ENCODE measurements at regions not wholly inside any gene's neighbourhood (a gene's known extent, or its start where the extent isn't known, plus 50 kb on each side); places are given as distances from the start of the nearest gene placed in this dataset.

GRCh38 chr7:22921386-22922086, 92.4 kb downstream of the HYCC1 start:
- no peak for DNase-seq (ENCODE audit: extremely low read depth in 1 of 11, low read depth in 9 of 11, low spot score in 4 of 11)

GRCh38 chr7:22920672-22921071, 93.3 kb downstream of the HYCC1 start:
- no peak for DNase-seq (ENCODE audit: extremely low read depth in 1 of 11, low read depth in 9 of 11, low spot score in 4 of 11)

GRCh38 chr7:22913158-22913557, 90.5 kb upstream of the TOMM7 start:
- DNase-seq (ENCODE audit: extremely low read depth in 1 of 11, low read depth in 9 of 11, low spot score in 4 of 11), result no peak

- DNase-seq (ENCODE audit: extremely low read depth in 1 of 11, low read depth in 9 of 11, low spot score in 4 of 11), result no peak
Observed at GRCh38 chr7:22911889-22912288, 89.2 kb upstream of the TOMM7 start.

- no peak for DNase-seq (ENCODE audit: extremely low read depth in 1 of 11, low read depth in 9 of 11, low spot score in 4 of 11)
Observed at GRCh38 chr7:22909917-22910316, 87.3 kb upstream of the TOMM7 start.

- DNase-seq (ENCODE audit: extremely low read depth in 1 of 11, low read depth in 9 of 11, low spot score in 4 of 11), result no peak
Observed at GRCh38 chr7:22907805-22908204, 85.2 kb upstream of the TOMM7 start.

- DNase-seq (ENCODE audit: extremely low read depth in 1 of 11, low read depth in 9 of 11, low spot score in 4 of 11), result no peak
Observed at GRCh38 chr7:22900784-22901183, 78.1 kb upstream of the TOMM7 start.

GRCh38 chr7:22900101-22900500, 77.5 kb upstream of the TOMM7 start:
- no peak for DNase-seq (ENCODE audit: extremely low read depth in 1 of 11, low read depth in 9 of 11, low spot score in 4 of 11)

- DNase-seq (ENCODE audit: extremely low read depth in 1 of 11, low read depth in 9 of 11, low spot score in 4 of 11), result no peak
Observed at GRCh38 chr7:22896917-22897316, 74.3 kb upstream of the TOMM7 start.

GRCh38 chr7:22895828-22896165, 73.1 kb upstream of the TOMM7 start:
- no peak for DNase-seq (ENCODE audit: extremely low read depth in 1 of 11, low read depth in 9 of 11, low spot score in 4 of 11)

- DNase-seq (ENCODE audit: extremely low read depth in 1 of 11, low read depth in 9 of 11, low spot score in 4 of 11), result no peak
Observed at GRCh38 chr7:22895140-22895827, 72.6 kb upstream of the TOMM7 start.

- no peak for DNase-seq (ENCODE audit: extremely low read depth in 1 of 11, low read depth in 9 of 11, low spot score in 4 of 11)
Observed at GRCh38 chr7:22894546-22894945, 71.9 kb upstream of the TOMM7 start.

- no peak for DNase-seq (ENCODE audit: extremely low read depth in 1 of 11, low read depth in 9 of 11, low spot score in 4 of 11)
Observed at GRCh38 chr7:22890773-22891172, 68.1 kb upstream of the TOMM7 start.

- no peak for DNase-seq (ENCODE audit: extremely low read depth in 1 of 11, low read depth in 9 of 11, low spot score in 4 of 11)
Observed at GRCh38 chr7:22885797-22886261, 63.2 kb upstream of the TOMM7 start.

- no peak for DNase-seq (ENCODE audit: extremely low read depth in 1 of 11, low read depth in 9 of 11, low spot score in 4 of 11)
Observed at GRCh38 chr7:22884911-22885788, 62.5 kb upstream of the TOMM7 start.

GRCh38 chr7:22882106-22882505, 59.5 kb upstream of the TOMM7 start:
- DNase-seq (ENCODE audit: extremely low read depth in 1 of 11, low read depth in 9 of 11, low spot score in 4 of 11), result no peak

GRCh38 chr7:22879709-22880306, 57.2 kb upstream of the TOMM7 start:
- no peak for DNase-seq (ENCODE audit: extremely low read depth in 1 of 11, low read depth in 9 of 11, low spot score in 4 of 11)

GRCh38 chr7:22879280-22879679, 56.6 kb upstream of the TOMM7 start:
- no peak for DNase-seq (ENCODE audit: extremely low read depth in 1 of 11, low read depth in 9 of 11, low spot score in 4 of 11)

- no peak for DNase-seq (ENCODE audit: extremely low read depth in 1 of 11, low read depth in 9 of 11, low spot score in 4 of 11)
Observed at GRCh38 chr7:22876986-22877729, 54.5 kb upstream of the TOMM7 start.

Data from renal cortex interstitium (tissue), 11 donors.